Naive B cell (primary cell): ENCODE measurements at regions not wholly inside any gene's neighbourhood (a gene's known extent, or its start where the extent isn't known, plus 50 kb on each side); places are given as distances from the start of the nearest gene placed in this dataset.
A peak's percentile ranks its signal among the peaks of the same experiment; 100 is the strongest.

ENCODE experiments used
- ATAC-seq, 2 donors: fragments of 150-1000 bp; cut with Tn5 transposase; 2 replicates each; pipeline ENCODE4 v1.10.0; 2021; ENCODE audit warnings: low read depth in 2 of 2, mild to moderate bottlenecking in 2 of 2, moderate library complexity in 2 of 2
- DNase-seq: peaks from one replicate; pipeline ENCODE4 v3.0.0; 2022
- H3K27ac Mint-ChIP-seq, 6 donors: one replicate each; pipeline ENCODE4 v1.8.0; 2020 to 2022; ENCODE audit warnings: mild to moderate bottlenecking in 6 of 6, mixed read lengths in 6 of 6, moderate library complexity in 5 of 6, inconsistent platforms in 2 of 6
- H3K27me3 Mint-ChIP-seq, 3 donors: one replicate each; pipeline ENCODE4 v1.8.0; 2021 to 2022; ENCODE audit warnings: mixed read lengths in 3 of 3, mild to moderate bottlenecking in 1 of 3
- H3K36me3 Mint-ChIP-seq, 2 donors: one replicate each; pipeline ENCODE4 v1.8.0; 2020 to 2022; ENCODE audit warnings: mixed read lengths in 2 of 2, inconsistent platforms in 1 of 2, mild to moderate bottlenecking in 1 of 2
- H3K4me1 Mint-ChIP-seq, 3 donors: one replicate each; pipeline ENCODE4 v1.8.0; 2020 to 2022; ENCODE audit warnings: mixed read lengths in 3 of 3, inconsistent platforms in 1 of 3, mild to moderate bottlenecking in 1 of 3, moderate library complexity in 1 of 3
- H3K4me3 Mint-ChIP-seq, 8 donors: one replicate each; pipeline ENCODE4 v1.8.0; 2020 to 2022; ENCODE audit warnings: mild to moderate bottlenecking in 8 of 8, mixed read lengths in 8 of 8, moderate library complexity in 8 of 8, inconsistent platforms in 2 of 8
- H3K9me3 Mint-ChIP-seq, 7 donors: one replicate each; pipeline ENCODE4 v1.8.0; 2020 to 2022; ENCODE audit warnings: mixed read lengths in 7 of 7, mild to moderate bottlenecking in 5 of 7, inconsistent platforms in 2 of 7, moderate library complexity in 1 of 7

GRCh38 chr5:30871196-30871595, 322.3 kb upstream of the CDH6 start:
- H3K9me3 Mint-ChIP-seq: peaks cover 0 to 5% (median 0%) of the 10 kb centered on the region in 7 donors
- no peak for ATAC-seq
- DNase-seq: no peak
- H3K36me3 Mint-ChIP-seq: no peaks in the 10 kb centered on the region
- H3K4me3 Mint-ChIP-seq: no peak overlapping the region
- H3K27me3 Mint-ChIP-seq: no peaks in the 10 kb centered on the region
- H3K27ac Mint-ChIP-seq: no peak overlapping the region
- H3K4me1 Mint-ChIP-seq: no peaks in the 10 kb centered on the region

DNA sequence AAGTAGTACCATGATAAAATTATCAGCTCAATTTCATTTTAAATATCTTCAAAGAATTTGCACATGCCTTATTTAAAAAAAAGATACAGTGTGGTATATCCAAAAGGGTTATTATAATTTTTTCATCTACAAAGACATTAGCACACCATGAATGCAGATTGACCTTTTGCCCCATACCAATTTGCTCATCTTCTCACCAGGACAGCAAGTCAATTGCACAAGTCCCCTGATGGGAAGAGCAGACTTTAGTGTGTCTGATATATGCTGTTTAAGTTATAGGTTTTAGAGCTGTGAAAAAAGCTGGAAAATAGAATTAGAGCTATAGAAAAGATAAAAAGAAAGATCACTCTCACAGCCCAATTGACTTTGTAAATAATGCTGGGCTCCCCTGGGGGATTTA, 325.8 kb upstream of the CDH6 start:
- no peak for ATAC-seq
- H3K4me1 Mint-ChIP-seq: no peaks in the 10 kb centered on the region
- H3K4me3 Mint-ChIP-seq: no peak overlapping the region
- peaks cover 4 to 14% (median 7%) of the 10 kb centered on the region in 7 donors for H3K9me3 Mint-ChIP-seq
- no peak for DNase-seq
- no peaks in the 10 kb centered on the region for H3K27me3 Mint-ChIP-seq
- no peaks in the 10 kb centered on the region for H3K36me3 Mint-ChIP-seq
- H3K27ac Mint-ChIP-seq: no peak overlapping the region

GRCh38 chr5:30866142-30866541, 327.3 kb upstream of the CDH6 start:
- no peaks in the 10 kb centered on the region for H3K36me3 Mint-ChIP-seq
- DNase-seq: no peak
- ATAC-seq: no peak
- H3K27me3 Mint-ChIP-seq: no peaks in the 10 kb centered on the region
- H3K4me1 Mint-ChIP-seq: no peaks in the 10 kb centered on the region
- no peak overlapping the region for H3K27ac Mint-ChIP-seq
- peaks cover 3 to 11% (median 7%) of the 10 kb centered on the region in 7 donors for H3K9me3 Mint-ChIP-seq
- no peak overlapping the region for H3K4me3 Mint-ChIP-seq

GRCh38 chr5:30856242-30856641, 337.2 kb upstream of the CDH6 start:
- Mint-ChIP-seq H3K9me3 (peaks cover 0 to 15% (median 4%) of the 10 kb centered on the region in 7 donors), H3K27ac (no peak overlapping the region), H3K4me1 (no peaks in the 10 kb centered on the region), H3K27me3 (no peaks in the 10 kb centered on the region), H3K4me3 (no peak overlapping the region), H3K36me3 (peaks cover 0 to 7% of the 10 kb centered on the region in 2 donors)
- ATAC-seq (no peak), DNase-seq (no peak)

GRCh38 chr5:30853158-30853557, 340.3 kb upstream of the CDH6 start:
- H3K36me3 Mint-ChIP-seq: peaks cover 0 to under 1% of the 10 kb centered on the region in 2 donors
- H3K27ac Mint-ChIP-seq: no peak overlapping the region
- H3K27me3 Mint-ChIP-seq: no peaks in the 10 kb centered on the region
- no peak overlapping the region for H3K4me3 Mint-ChIP-seq
- DNase-seq: no peak
- peaks cover 0 to 11% (median 3%) of the 10 kb centered on the region in 7 donors for H3K9me3 Mint-ChIP-seq
- H3K4me1 Mint-ChIP-seq: no peaks in the 10 kb centered on the region
- no peak for ATAC-seq

GRCh38 chr5:30850866-30851265, 342.6 kb upstream of the CDH6 start:
- DNase-seq: no peak
- no peak overlapping the region for H3K4me3 Mint-ChIP-seq
- no peak for ATAC-seq
- H3K4me1 Mint-ChIP-seq: no peaks in the 10 kb centered on the region
- peaks cover 0 to 5% (median 1%) of the 10 kb centered on the region in 7 donors for H3K9me3 Mint-ChIP-seq
- H3K36me3 Mint-ChIP-seq: no peaks in the 10 kb centered on the region
- H3K27me3 Mint-ChIP-seq: no peaks in the 10 kb centered on the region
- no peak overlapping the region for H3K27ac Mint-ChIP-seq

- no peaks in the 10 kb centered on the region for H3K4me1 Mint-ChIP-seq
- H3K27ac Mint-ChIP-seq: no peak overlapping the region
- H3K4me3 Mint-ChIP-seq: no peak overlapping the region
- no peaks in the 10 kb centered on the region for H3K27me3 Mint-ChIP-seq
- no peaks in the 10 kb centered on the region for H3K36me3 Mint-ChIP-seq
- peaks cover 0 to 5% (median 1%) of the 10 kb centered on the region in 7 donors for H3K9me3 Mint-ChIP-seq
- DNase-seq (no peak), ATAC-seq (no peak)
Observed at GRCh38 chr5:30849931-30850710, 343.4 kb upstream of the CDH6 start.

DNA sequence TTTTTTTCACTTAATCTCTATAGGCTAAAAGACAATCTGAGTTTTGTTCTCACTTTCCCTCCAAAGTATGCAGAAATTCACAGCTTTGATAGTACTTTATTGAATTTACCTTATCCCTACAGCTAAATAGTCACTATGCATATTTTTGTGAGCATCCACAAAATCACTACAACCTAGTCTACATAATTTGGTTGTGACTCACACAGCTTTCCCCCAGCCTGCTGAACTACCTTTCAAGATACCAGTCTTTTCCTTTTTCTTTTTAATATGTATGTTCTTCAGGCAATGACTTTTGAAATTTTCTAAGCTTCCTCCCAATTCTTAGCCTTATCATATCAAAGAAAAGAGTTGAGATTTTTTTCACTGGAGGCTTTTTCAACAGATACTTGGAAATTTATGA, 347.3 kb upstream of the CDH6 start:
- no peaks in the 10 kb centered on the region for H3K36me3 Mint-ChIP-seq
- ATAC-seq: no peak
- no peak overlapping the region for H3K4me3 Mint-ChIP-seq

DNA sequence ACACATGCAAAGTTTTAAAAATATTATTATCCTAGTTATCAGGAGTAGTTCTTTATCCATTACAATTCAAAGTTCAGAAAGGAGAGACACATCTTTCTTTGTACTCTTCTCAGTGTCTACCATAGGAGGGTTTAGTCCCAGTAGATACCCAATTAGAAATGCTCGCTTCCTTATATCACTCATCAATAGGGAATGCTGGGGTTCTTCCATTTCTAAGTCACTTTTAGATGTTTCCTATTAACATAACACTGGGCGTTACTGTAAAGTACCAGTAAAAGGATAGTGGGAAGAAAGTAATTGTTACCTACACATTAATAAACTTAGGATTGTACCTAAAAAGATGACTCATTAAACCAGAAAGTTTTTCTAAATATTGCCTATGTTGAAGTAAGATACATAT, 348.3 kb upstream of the CDH6 start:
- no peaks in the 10 kb centered on the region for H3K4me1 Mint-ChIP-seq
- H3K27me3 Mint-ChIP-seq: no peaks in the 10 kb centered on the region
- no peak for DNase-seq
- no peak for ATAC-seq
- no peaks in the 10 kb centered on the region for H3K36me3 Mint-ChIP-seq
- H3K27ac Mint-ChIP-seq: no peak overlapping the region
- peaks cover 0 to 5% (median 3%) of the 10 kb centered on the region in 7 donors for H3K9me3 Mint-ChIP-seq
- H3K4me3 Mint-ChIP-seq: no peak overlapping the region

More for the DNA sequence above, 347.3 kb upstream of the CDH6 start:
- Mint-ChIP-seq H3K4me1 (no peaks in the 10 kb centered on the region), H3K27me3 (no peaks in the 10 kb centered on the region), H3K27ac (no peak overlapping the region), H3K9me3 (peaks cover 0 to 5% (median 3%) of the 10 kb centered on the region in 7 donors)
- DNase-seq: no peak

DNA sequence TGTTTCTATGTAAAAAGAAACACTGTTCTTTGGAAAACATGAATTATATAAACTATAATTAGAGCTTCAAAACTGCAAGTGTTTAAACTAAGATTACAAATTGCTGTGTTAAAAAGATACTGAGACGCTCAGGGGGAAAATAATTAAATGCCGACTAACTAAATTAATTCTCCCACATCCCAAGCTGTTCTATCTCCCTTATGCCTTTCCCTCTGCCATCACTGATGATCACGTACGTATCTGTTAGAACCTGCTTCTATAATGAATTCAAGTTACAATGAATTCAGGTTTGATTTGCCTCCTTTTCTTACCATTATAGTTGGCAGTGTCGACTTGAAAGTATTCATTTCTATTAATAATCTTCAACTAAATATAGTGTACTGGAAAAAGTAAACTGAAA, 349.9 kb upstream of the CDH6 start:
- no peak for ATAC-seq
- Mint-ChIP-seq H3K4me1 (no peaks in the 10 kb centered on the region), H3K36me3 (no peaks in the 10 kb centered on the region), H3K4me3 (no peak overlapping the region), H3K27ac (no peak overlapping the region), H3K9me3 (peaks cover 0 to 9% (median 3%) of the 10 kb centered on the region in 7 donors), H3K27me3 (no peaks in the 10 kb centered on the region)
- no peak for DNase-seq

DNA sequence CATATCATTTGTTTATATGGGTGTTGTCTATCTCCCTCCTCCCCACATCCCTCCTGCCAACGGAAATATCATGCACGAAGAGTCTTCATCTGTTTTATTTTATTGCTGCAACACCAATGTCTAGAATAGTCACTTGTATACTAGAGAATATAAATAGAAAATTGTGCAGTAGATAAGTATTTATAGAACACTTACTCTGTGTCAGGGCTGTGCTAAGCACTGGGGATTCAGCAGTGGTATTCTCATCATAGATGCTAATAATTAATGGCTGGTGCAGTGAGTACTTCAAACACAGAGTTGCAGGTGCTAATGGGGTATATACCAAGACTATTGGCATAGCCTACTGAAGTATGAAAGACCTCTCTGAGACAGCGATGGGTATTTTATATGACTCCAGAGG, 353.5 kb upstream of the CDH6 start:
- no peaks in the 10 kb centered on the region for H3K4me1 Mint-ChIP-seq
- no peak for ATAC-seq
- H3K36me3 Mint-ChIP-seq: no peaks in the 10 kb centered on the region
- no peaks in the 10 kb centered on the region for H3K27me3 Mint-ChIP-seq
- no peak overlapping the region for H3K27ac Mint-ChIP-seq
- no peak for DNase-seq
- no peak overlapping the region for H3K4me3 Mint-ChIP-seq
- peaks cover 0 to 27% (median 5%) of the 10 kb centered on the region in 7 donors for H3K9me3 Mint-ChIP-seq

- ATAC-seq (no peak), DNase-seq (no peak)
- no peaks in the 10 kb centered on the region for H3K27me3 Mint-ChIP-seq
- H3K4me3 Mint-ChIP-seq: no peak overlapping the region
- no peaks in the 10 kb centered on the region for H3K4me1 Mint-ChIP-seq
- H3K36me3 Mint-ChIP-seq: no peaks in the 10 kb centered on the region
- H3K27ac Mint-ChIP-seq: no peak overlapping the region
- H3K9me3 Mint-ChIP-seq: peaks cover 0 to 28% (median 6%) of the 10 kb centered on the region in 7 donors
Observed at GRCh38 chr5:30838936-30839496, 354.5 kb upstream of the CDH6 start.

DNA sequence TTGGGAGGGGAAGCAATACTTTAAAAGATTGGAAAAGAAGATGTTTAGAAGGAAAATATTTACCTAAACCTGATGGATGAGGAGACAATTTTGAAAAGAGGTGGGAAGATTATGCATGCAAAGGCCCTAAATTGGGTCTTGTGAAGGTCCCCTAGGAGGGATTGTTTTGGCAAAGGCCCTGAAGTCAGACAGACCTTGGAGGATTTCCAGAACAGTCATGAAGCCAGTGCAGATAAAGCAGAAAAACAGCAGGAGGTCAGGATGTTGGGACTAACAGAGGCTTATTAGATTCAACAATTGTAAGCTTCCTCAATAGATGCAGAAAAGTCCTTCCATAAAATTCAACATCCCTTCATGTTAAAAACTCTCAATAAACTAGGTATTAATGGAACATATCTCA, 361.0 kb upstream of the CDH6 start:
- H3K27ac Mint-ChIP-seq: peak overlapping the region in 1 of 6 donors; percentile 14
- no peaks in the 10 kb centered on the region for H3K4me1 Mint-ChIP-seq
- no peaks in the 10 kb centered on the region for H3K27me3 Mint-ChIP-seq
- peaks cover 3 to 31% (median 8%) of the 10 kb centered on the region in 7 donors for H3K9me3 Mint-ChIP-seq
- DNase-seq: no peak
- H3K36me3 Mint-ChIP-seq: no peaks in the 10 kb centered on the region
- no peak overlapping the region for H3K4me3 Mint-ChIP-seq
- ATAC-seq: no peak

- Mint-ChIP-seq H3K4me3 (no peak overlapping the region), H3K9me3 (peaks cover 3 to 27% (median 11%) of the 10 kb centered on the region in 7 donors), H3K36me3 (no peaks in the 10 kb centered on the region), H3K27ac (no peak overlapping the region), H3K4me1 (no peaks in the 10 kb centered on the region), H3K27me3 (no peaks in the 10 kb centered on the region)
- no peak for ATAC-seq
- no peak for DNase-seq
Observed at GRCh38 chr5:30831605-30832004, 361.9 kb upstream of the CDH6 start.
